HEK293 (cell line): ENCODE measurements at regions not wholly inside any gene's neighbourhood (a gene's known extent, or its start where the extent isn't known, plus 50 kb on each side); places are given as distances from the start of the nearest gene placed in this dataset.

Source experiments
- CTCF ChIA-PET: fragments of 350-600 bp; formaldehyde crosslinking; extraction: SDS; loops from one replicate; lab custom pipeline; 2021; ENCODE audit warnings: antibody characterized with exemption; lab: Yijun Ruan, JAX
- POLR2A ChIA-PET: fragments of 300-600 bp; formaldehyde crosslinking; extraction: SDS; loops from one replicate; lab custom pipeline; 2020; ENCODE audit warnings: antibody characterized with exemption, inconsistent platforms; lab: Yijun Ruan, JAX
- H3K27ac ChIP-seq: fragments of 200-500 bp; sonication (Bioruptor generic); 2 replicates; pipeline ENCODE4 v1.5.1; 2014; ENCODE audit warnings: low read depth, low read length, control low read depth, inconsistent platforms; ENCODE audit errors: extremely low read depth
- H3K36me3 ChIP-seq, 2 experiments: fragments of 200-500 bp in 1 of 2; sonication (Bioruptor generic) in 1 of 2; 1 replicate in 1 of 2; 2 replicates in 1 of 2; pipeline ENCODE4 v1.5.1; 2014 to 2017; ENCODE audit warnings: inconsistent platforms in 2 of 2, low read length in 2 of 2; ENCODE audit not compliant: control insufficient read depth in 2 of 2, insufficient read depth in 1 of 2
- H3K4me1 ChIP-seq: fragments of 200-500 bp; sonication (Bioruptor generic); 2 replicates; pipeline ENCODE4 v1.5.1; 2014; ENCODE audit warnings: mild to moderate bottlenecking, low read length, inconsistent platforms; ENCODE audit not compliant: control insufficient read depth, insufficient read depth
- H3K4me3 ChIP-seq: 2 replicates; pipeline ENCODE4 v1.5.1; 2011; ENCODE audit warnings: low read depth, mild to moderate bottlenecking, control low read depth, low read length, moderate library complexity
- H3K9me3 ChIP-seq: fragments of 200-500 bp; sonication (Bioruptor generic); 2 replicates; pipeline ENCODE4 v1.5.1; 2014; ENCODE audit warnings: low read depth, low read length, inconsistent platforms; ENCODE audit not compliant: control insufficient read depth, insufficient read depth
- HIC1 ChIP-seq: fragments of 450-650 bp; formaldehyde crosslinking; IDR thresholded peaks from 2 replicates; pipeline ENCODE4 v1.5.1; 2016; ENCODE audit warnings: missing biosample characterization, missing genetic modification characterization
- HOXC10 ChIP-seq: sonication (generic); formaldehyde crosslinking; IDR thresholded peaks from 2 replicates; pipeline ENCODE4 v1.8.1; 2023; ENCODE audit warnings: mild to moderate bottlenecking, missing genetic modification reagents
- MZF1 ChIP-seq: fragments of 450-650 bp; formaldehyde crosslinking; IDR thresholded peaks from 2 replicates; pipeline ENCODE4 v1.5.1; 2017; ENCODE audit warnings: missing biosample characterization, missing genetic modification characterization, borderline replicate concordance
- PRDM10 ChIP-seq: fragments of 450-650 bp; formaldehyde crosslinking; IDR thresholded peaks from 2 replicates; pipeline ENCODE4 v1.5.1; 2016; ENCODE audit warnings: missing biosample characterization, missing genetic modification characterization
- REST ChIP-seq: fragments of 450-650 bp; formaldehyde crosslinking; IDR thresholded peaks from 2 replicates; pipeline ENCODE4 v1.5.1; 2016; ENCODE audit warnings: missing biosample characterization, missing genetic modification characterization
- TCF7L2 ChIP-seq: IDR thresholded peaks from 2 replicates; pipeline ENCODE4 v1.6.1; 2011; ENCODE audit warnings: low read depth, mild to moderate bottlenecking, inconsistent platforms, low read length, moderate library complexity, borderline replicate concordance
- TRIM28 ChIP-seq: IDR thresholded peaks from 2 replicates; pipeline ENCODE4 v1.6.1; 2011; ENCODE audit warnings: low read length, control low read depth, borderline replicate concordance
- ZNF112 ChIP-seq: fragments of 450-650 bp; formaldehyde crosslinking; IDR thresholded peaks from 2 replicates; pipeline ENCODE4 v1.5.0; 2017; ENCODE audit warnings: missing biosample characterization, missing genetic modification characterization
- ZNF529 ChIP-seq: fragments of 450-650 bp; formaldehyde crosslinking; IDR thresholded peaks from 2 replicates; pipeline ENCODE4 v1.5.1; 2017; ENCODE audit warnings: missing genetic modification characterization, missing biosample characterization; ENCODE audit not compliant: insufficient replicate concordance
- ZNF639 ChIP-seq: fragments of 450-650 bp; formaldehyde crosslinking; IDR thresholded peaks from 2 replicates; pipeline ENCODE4 v1.5.1; 2016; ENCODE audit warnings: missing biosample characterization, missing genetic modification characterization
- ZNF654 ChIP-seq: fragments of 450-650 bp; formaldehyde crosslinking; IDR thresholded peaks from 2 replicates; pipeline ENCODE4 v1.5.1; 2016; ENCODE audit warnings: low read depth, missing biosample characterization, missing genetic modification characterization
- ZNF768 ChIP-seq: fragments of 450-650 bp; formaldehyde crosslinking; IDR thresholded peaks from 2 replicates; pipeline ENCODE4 v1.5.1; 2018; ENCODE audit warnings: missing biosample characterization, mild to moderate bottlenecking, missing genetic modification characterization
- ZNF843 ChIP-seq: fragments of 450-650 bp; formaldehyde crosslinking; IDR thresholded peaks from 2 replicates; pipeline ENCODE4 v1.5.1; 2016; ENCODE audit warnings: missing biosample characterization, missing genetic modification characterization
- TF ChIP-seq, protein P1 (sequence below): IDR thresholded peaks from 2 replicates; pipeline ENCODE4 v1.6.1; 2011; ENCODE audit warnings: mild to moderate bottlenecking, low read depth, low read length, borderline replicate concordance

DNA sequence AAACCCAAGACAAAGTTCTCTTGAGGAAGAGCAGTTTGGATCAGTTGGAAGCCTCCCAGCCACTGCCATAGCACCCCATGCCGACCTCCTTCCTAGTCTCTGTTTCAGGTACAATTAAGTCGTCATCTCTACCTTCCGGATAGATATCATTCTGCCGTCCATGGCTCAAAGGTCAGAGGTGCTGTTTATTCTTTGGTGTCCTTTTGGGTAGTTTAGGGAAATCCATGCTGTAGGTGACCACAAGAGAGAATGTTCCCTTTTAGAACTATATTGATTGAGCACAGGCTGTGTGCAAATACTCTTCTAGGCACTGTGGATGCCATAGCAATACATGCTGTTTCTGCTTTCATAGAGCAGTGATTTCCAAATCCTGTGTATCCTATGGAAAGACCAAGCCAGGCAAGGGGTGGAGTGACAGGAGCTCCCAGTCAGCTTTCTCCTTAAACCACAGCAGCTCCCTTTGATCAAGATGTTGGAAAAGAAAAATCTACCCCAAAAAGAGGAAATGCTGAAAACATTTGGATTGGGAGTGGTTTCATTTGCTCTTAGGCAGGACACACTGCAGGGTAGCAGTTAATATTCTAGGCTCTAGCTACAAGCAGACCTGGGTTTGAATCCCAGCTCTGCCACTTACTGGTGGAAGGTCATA is 127.9 kb downstream of the PALM2AKAP2 start (continued):
- TF ChIP-seq PRDM10 (tag by site-specific recombination) (no peak), ZNF654 (tag by site-specific recombination) (no peak), ZNF843 (tag by site-specific recombination) (no peak), MZF1 (tag by site-specific recombination) (no peak), ZNF112 (tag by site-specific recombination) (no peak)
- TF ChIP-seq, protein P1, sequence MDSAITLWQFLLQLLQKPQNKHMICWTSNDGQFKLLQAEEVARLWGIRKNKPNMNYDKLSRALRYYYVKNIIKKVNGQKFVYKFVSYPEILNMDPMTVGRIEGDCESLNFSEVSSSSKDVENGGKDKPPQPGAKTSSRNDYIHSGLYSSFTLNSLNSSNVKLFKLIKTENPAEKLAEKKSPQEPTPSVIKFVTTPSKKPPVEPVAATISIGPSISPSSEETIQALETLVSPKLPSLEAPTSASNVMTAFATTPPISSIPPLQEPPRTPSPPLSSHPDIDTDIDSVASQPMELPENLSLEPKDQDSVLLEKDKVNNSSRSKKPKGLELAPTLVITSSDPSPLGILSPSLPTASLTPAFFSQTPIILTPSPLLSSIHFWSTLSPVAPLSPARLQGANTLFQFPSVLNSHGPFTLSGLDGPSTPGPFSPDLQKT = no peak

GRCh38 chr9:109908459-109909390 is 128.7 kb downstream of the PALM2AKAP2 start:
- Histone ChIP-seq H3K9me3 (no peaks in the 10 kb centered on the region), H3K27ac (no peak overlapping the region), H3K4me1 (no peaks in the 10 kb centered on the region), H3K4me3 (no peak overlapping the region), H3K36me3 (no peaks in the 10 kb centered on the region)
- TF ChIP-seq HIC1 (tag by site-specific recombination) (no peak), TRIM28 (no peak)
- ChIA-PET CTCF (interaction anchor here (1.0 to 1.1 kb wide), 2 partner anchors 162 to 308 kb away, joined by 3 read pairs; no protein-coding TSS in a partner anchor), POLR2A (no interaction called here)

DNA sequence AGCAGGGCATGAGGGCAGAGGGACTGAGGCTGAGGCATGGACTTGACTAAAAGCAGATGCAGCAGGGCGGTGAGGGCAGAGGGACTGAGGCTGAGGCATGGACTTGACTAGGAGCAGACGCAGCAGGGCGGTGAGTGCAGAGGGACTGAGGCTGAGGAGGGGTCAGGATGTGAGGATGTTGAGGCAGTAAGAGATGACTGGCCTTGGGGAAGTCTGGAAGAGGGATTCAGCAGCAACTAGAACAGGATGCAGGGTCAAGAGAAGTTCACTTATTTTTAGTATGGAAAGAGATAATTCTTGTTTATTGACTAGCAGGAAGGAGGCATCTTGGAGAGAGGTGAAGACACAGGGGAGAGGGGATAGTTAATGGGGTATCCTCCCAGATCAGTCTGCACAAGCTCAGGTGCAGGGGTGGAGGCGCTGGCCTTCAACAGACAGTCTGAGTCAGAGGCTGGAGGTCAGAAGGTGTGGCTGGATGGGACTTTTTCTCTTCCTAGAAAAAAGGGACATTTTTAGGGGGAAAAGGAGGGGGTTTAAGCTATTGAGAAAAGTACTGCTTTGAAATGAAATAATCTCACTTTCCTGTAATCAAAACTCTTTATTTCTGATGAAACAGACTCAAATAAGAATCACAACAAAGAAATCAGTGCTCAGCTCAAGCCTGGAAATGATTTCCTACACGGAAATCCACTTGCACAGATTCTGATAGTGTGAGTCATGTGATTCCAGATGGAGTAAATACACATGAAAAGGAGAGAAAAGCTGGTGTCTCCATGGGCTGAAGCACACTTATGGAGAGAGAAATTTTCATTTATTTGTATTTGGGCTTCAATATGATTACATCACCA is 130.9 kb downstream of the PALM2AKAP2 start:
- H3K9me3 ChIP-seq = no peaks in the 10 kb centered on the region
- H3K36me3 ChIP-seq = no peaks in the 10 kb centered on the region
- no peak overlapping the region for H3K4me3 ChIP-seq
- H3K27ac ChIP-seq = no peak overlapping the region
- POLR2A ChIA-PET = no interaction called here
- CTCF ChIA-PET = interaction anchor here (0.5 to 1.4 kb wide), 4 partner anchors 8 to 232 kb away, joined by 3 to 6 read pairs (median 4); no protein-coding TSS in a partner anchor
- H3K4me1 ChIP-seq = no peaks in the 10 kb centered on the region
- no peak for TF ChIP-seq ZNF639 (tag by site-specific recombination)
- no peak for TF ChIP-seq ZNF768 (tag by site-specific recombination)
- no peak for TF ChIP-seq ZNF529
- TF ChIP-seq HOXC10 (CRISPR knock-in tag) = no peak
- no peak for TF ChIP-seq TCF7L2
- no peak for TF ChIP-seq REST (tag by site-specific recombination)
